Astrocyte (in vitro differentiated cells and primary cell): ENCODE measurements at regions not wholly inside any gene's neighbourhood (a gene's known extent, or its start where the extent isn't known, plus 50 kb on each side); places are given as distances from the start of the nearest gene placed in this dataset.

Experiments
- DNase-seq: peaks from one replicate; pipeline ENCODE4 v3.0.0-alpha.2; 2010; ENCODE audit warnings: low read depth
- FAIRE-seq: peaks from 2 replicates; lab custom pipeline; 2011; peaks lifted over from hg19 to GRCh38; lab: Jason Lieb, UNC
- H2AFZ ChIP-seq: 2 replicates; pipeline ENCODE4 v1.6.0; 2012; ENCODE audit warnings: low read depth, low read length, inconsistent platforms
- H3K27ac ChIP-seq: 2 replicates; pipeline ENCODE4 v1.5.1; 2011; ENCODE audit warnings: low read depth, low read length, inconsistent platforms
- H3K27me3 ChIP-seq: 2 replicates; pipeline ENCODE4 v1.6.0; 2011; ENCODE audit warnings: low read length, inconsistent platforms; ENCODE audit not compliant: insufficient read depth
- H3K36me3 ChIP-seq: 2 replicates; pipeline ENCODE4 v1.5.1; 2011; ENCODE audit warnings: low read length, inconsistent platforms; ENCODE audit not compliant: insufficient read depth
- H3K4me1 ChIP-seq: 2 replicates; pipeline ENCODE4 v1.5.1; 2011; ENCODE audit warnings: low read length, inconsistent platforms; ENCODE audit not compliant: insufficient read depth
- H3K4me2 ChIP-seq: 2 replicates; pipeline ENCODE4 v1.6.0; 2012; ENCODE audit warnings: low read length, inconsistent platforms
- H3K4me3 ChIP-seq: 2 replicates; pipeline ENCODE4 v1.5.1; 2011; ENCODE audit warnings: low read depth, mild to moderate bottlenecking, low read length, inconsistent platforms; ENCODE audit not compliant: insufficient read depth
- H3K79me2 ChIP-seq: 2 replicates; pipeline ENCODE4 v1.6.0; 2012; ENCODE audit warnings: mild to moderate bottlenecking, low read length, inconsistent platforms; ENCODE audit not compliant: insufficient read depth
- H3K9ac ChIP-seq: 2 replicates; pipeline ENCODE4 v1.6.0; 2012; ENCODE audit warnings: mild to moderate bottlenecking, low read length, inconsistent platforms
- H3K9me3 ChIP-seq: 2 replicates; pipeline ENCODE4 v1.5.1; 2012; ENCODE audit warnings: low read depth, mild to moderate bottlenecking, low read length, inconsistent platforms; ENCODE audit not compliant: insufficient read depth
- H4K20me1 ChIP-seq: 2 replicates; pipeline ENCODE4 v1.6.0; 2012; ENCODE audit warnings: low read length, inconsistent platforms; ENCODE audit not compliant: insufficient read depth
- H3K27ac Mint-ChIP-seq: one replicate; pipeline ENCODE4 v1.8.0; 2021; ENCODE audit warnings: mild to moderate bottlenecking, mixed read lengths; ENCODE audit not compliant: unreplicated experiment
- H3K27me3 Mint-ChIP-seq: one replicate; pipeline ENCODE4 v1.8.0; 2021; ENCODE audit warnings: low read depth, mixed read lengths; ENCODE audit not compliant: unreplicated experiment
- H3K36me3 Mint-ChIP-seq: one replicate; pipeline ENCODE4 v1.8.0; 2021; ENCODE audit warnings: low read depth, mixed read lengths; ENCODE audit not compliant: unreplicated experiment
- H3K4me1 Mint-ChIP-seq: one replicate; pipeline ENCODE4 v1.8.0; 2021; ENCODE audit warnings: low read depth, mixed read lengths; ENCODE audit not compliant: unreplicated experiment
- H3K4me3 Mint-ChIP-seq: one replicate; pipeline ENCODE4 v1.8.0; 2021; ENCODE audit warnings: mild to moderate bottlenecking, moderate library complexity, mixed read lengths; ENCODE audit not compliant: unreplicated experiment
- H3K9me3 Mint-ChIP-seq: one replicate; pipeline ENCODE4 v1.8.0; 2021; ENCODE audit warnings: mild to moderate bottlenecking, mixed read lengths; ENCODE audit not compliant: unreplicated experiment
- CTCF ChIP-seq: IDR thresholded peaks from 2 replicates; pipeline ENCODE4 v1.5.1; 2011; ENCODE audit warnings: low read depth, mild to moderate bottlenecking, inconsistent platforms, low read length, moderate library complexity; ENCODE audit not compliant: insufficient read depth
- EZH2 ChIP-seq: IDR thresholded peaks from 2 replicates; pipeline ENCODE4 v1.6.1; 2012; ENCODE audit warnings: mild to moderate bottlenecking, low read length, inconsistent platforms; ENCODE audit not compliant: insufficient read depth

DNA sequence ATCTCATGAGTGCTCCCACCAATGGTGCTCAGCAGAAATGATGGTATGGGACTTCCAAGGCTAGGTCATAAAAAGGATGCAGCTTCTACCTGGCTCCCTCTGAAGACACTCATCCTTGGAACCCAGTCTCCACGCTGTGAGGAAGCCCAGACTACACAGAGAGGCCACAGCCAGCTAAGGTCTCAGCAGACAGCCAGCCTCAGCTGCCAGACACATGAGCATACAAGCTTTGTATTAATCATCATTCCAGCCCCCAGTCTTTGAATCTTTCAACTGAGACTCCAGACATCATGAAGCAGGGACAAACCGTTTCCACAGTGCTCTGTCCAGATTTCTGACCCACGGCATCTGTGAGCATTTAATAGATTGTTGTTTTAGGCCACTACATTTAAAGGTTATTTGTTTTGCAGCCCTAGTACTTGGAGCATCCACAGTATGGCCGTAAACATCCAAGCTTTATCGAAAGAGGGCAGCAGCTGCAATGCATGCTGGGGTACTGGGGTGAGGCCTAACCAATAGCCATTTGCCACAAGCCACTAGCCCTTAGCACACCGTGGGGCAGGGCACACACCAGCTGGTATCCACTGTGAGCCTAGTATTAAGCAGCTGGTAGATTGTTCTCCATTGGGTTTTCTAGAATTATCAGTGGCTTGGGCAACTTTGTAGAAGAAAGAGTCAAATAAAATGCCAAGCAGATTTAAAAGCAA lies 449.1 kb downstream of the BCOR start:
- H3K4me3 Mint-ChIP-seq: no peak overlapping the region
- H3K9me3 ChIP-seq: no peaks in the 10 kb centered on the region
- DNase-seq (no peak), FAIRE-seq (no peak)
- no peaks in the 10 kb centered on the region for H3K9me3 Mint-ChIP-seq
- peaks cover 5% of the 10 kb centered on the region for H3K4me1 ChIP-seq
- H3K4me2 ChIP-seq: no peak overlapping the region
- H2AFZ ChIP-seq: no peak overlapping the region
- H3K27ac Mint-ChIP-seq: peak overlapping the region; percentile 18
- no peak for TF ChIP-seq EZH2
- TF ChIP-seq CTCF: no peak
- no peaks in the 10 kb centered on the region for H3K36me3 ChIP-seq
- no peaks in the 10 kb centered on the region for H3K79me2 ChIP-seq
- no peaks in the 10 kb centered on the region for H3K27me3 Mint-ChIP-seq
- no peak overlapping the region for H3K9ac ChIP-seq
- H3K27ac ChIP-seq: no peak overlapping the region
- peaks cover 7% of the 10 kb centered on the region for H3K27me3 ChIP-seq
- peaks cover 2% of the 10 kb centered on the region for H3K36me3 Mint-ChIP-seq
- H4K20me1 ChIP-seq: no peaks in the 10 kb centered on the region
- H3K4me3 ChIP-seq: no peak overlapping the region
- H3K4me1 Mint-ChIP-seq: peaks cover 2% of the 10 kb centered on the region

DNA sequence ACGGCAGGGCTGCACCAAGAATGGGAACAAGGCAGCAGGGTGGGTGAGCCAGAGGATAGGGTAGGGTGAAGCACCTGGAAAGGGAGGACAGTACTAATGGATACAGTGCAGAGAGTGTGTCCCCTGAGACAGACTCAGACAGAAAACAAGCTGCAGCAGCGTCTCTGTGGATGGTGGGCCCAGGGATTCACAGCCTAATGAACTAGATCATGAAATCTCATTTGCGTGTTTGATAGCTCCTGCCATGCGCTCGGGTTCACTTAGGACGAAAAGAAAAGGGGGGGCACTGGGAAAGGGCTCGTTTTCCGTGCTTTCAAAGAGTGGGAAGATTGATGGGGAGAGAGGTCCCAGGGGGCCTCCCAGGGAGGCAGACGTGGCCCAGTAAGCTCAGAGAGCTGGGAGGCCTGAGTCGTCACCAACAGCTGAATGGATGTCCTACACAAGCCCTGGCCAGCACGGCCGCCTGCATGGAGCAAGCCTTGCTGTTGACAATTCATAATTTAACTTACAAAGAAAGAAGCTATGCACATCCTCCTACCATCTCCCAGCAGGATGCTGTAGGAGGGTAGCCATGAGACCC lies 446.9 kb downstream of the BCOR start:
- peaks cover 15% of the 10 kb centered on the region for H3K27me3 Mint-ChIP-seq
- no peaks in the 10 kb centered on the region for H3K79me2 ChIP-seq
- no peaks in the 10 kb centered on the region for H3K36me3 ChIP-seq

More for the DNA sequence above, 446.9 kb downstream of the BCOR start:
- no peak overlapping the region for H3K9ac ChIP-seq
- TF ChIP-seq EZH2: no peak
- TF ChIP-seq CTCF: no peak
- H3K27ac ChIP-seq: no peak overlapping the region
- FAIRE-seq (no peak), DNase-seq (no peak)
- Mint-ChIP-seq H3K4me1 (peaks cover 10% of the 10 kb centered on the region), H3K4me3 (no peak overlapping the region), H3K27ac (no peak overlapping the region), H3K9me3 (no peaks in the 10 kb centered on the region), H3K36me3 (peaks cover 2% of the 10 kb centered on the region)
- no peaks in the 10 kb centered on the region for H4K20me1 ChIP-seq
- no peak overlapping the region for H3K4me2 ChIP-seq
- H2AFZ ChIP-seq: no peak overlapping the region
- no peaks in the 10 kb centered on the region for H3K9me3 ChIP-seq
- peaks cover 14% of the 10 kb centered on the region for H3K27me3 ChIP-seq
- H3K4me1 ChIP-seq: peaks cover 2% of the 10 kb centered on the region
- H3K4me3 ChIP-seq: no peak overlapping the region
